Mesenchymal stem cell (in vitro differentiated cells and primary cell): ENCODE measurements at regions not wholly inside any gene's neighbourhood (a gene's known extent, or its start where the extent isn't known, plus 50 kb on each side); places are given as distances from the start of the nearest gene placed in this dataset. TPM values are rescaled to one million over a fixed set of nuclear protein-coding genes. Genes with fewer than 3 reads are reported as not detected.

Source experiments
- DNase-seq: peaks from one replicate; pipeline ENCODE4 v3.0.0-alpha.2; 2013
- H2AFZ ChIP-seq: one replicate; pipeline ENCODE4 v1.6.1; 2013; ENCODE audit warnings: low read depth, mild to moderate bottlenecking, control low read depth, inconsistent platforms, low read length, moderate library complexity
- H2AK5ac ChIP-seq: 2 replicates; pipeline ENCODE4 v1.6.1; 2013; ENCODE audit warnings: low read length, moderate library complexity, mild to moderate bottlenecking, inconsistent platforms; ENCODE audit not compliant: severe bottlenecking
- H2BK120ac ChIP-seq: one replicate; pipeline ENCODE4 v1.6.1; 2013; ENCODE audit warnings: low read depth, mild to moderate bottlenecking, inconsistent platforms, low read length, moderate library complexity
- H2BK12ac ChIP-seq, 2 experiments: one replicate each; pipeline ENCODE4 v1.6.1; 2013; ENCODE audit warnings: inconsistent platforms in 2 of 2, low read length in 2 of 2, mild to moderate bottlenecking in 2 of 2, moderate library complexity in 2 of 2, control low read depth in 1 of 2
- H2BK15ac ChIP-seq: one replicate; pipeline ENCODE4 v1.6.1; 2013; ENCODE audit warnings: mild to moderate bottlenecking, low read depth, inconsistent platforms; ENCODE audit not compliant: poor library complexity, severe bottlenecking
- H2BK5ac ChIP-seq: 2 replicates; pipeline ENCODE4 v1.6.1; 2013; ENCODE audit warnings: low read depth, mild to moderate bottlenecking, low read length, control low read depth, inconsistent platforms; ENCODE audit not compliant: poor library complexity, severe bottlenecking
- H3K14ac ChIP-seq, 2 experiments: one replicate each; pipeline ENCODE4 v1.6.1; 2013; ENCODE audit warnings: inconsistent platforms in 2 of 2, low read length in 2 of 2, control low read depth in 1 of 2, mild to moderate bottlenecking in 1 of 2, moderate library complexity in 1 of 2
- H3K18ac ChIP-seq, 2 experiments: one replicate each; pipeline ENCODE4 v1.6.1; 2013; ENCODE audit warnings: inconsistent platforms in 2 of 2, low read length in 2 of 2, control low read depth in 1 of 2, low read depth in 1 of 2, mild to moderate bottlenecking in 1 of 2
- H3K23ac ChIP-seq, 2 experiments: one replicate each; pipeline ENCODE4 v1.6.1; 2013; ENCODE audit warnings: inconsistent platforms in 2 of 2, low read length in 2 of 2, mild to moderate bottlenecking in 2 of 2, moderate library complexity in 2 of 2, control low read depth in 1 of 2
- H3K27ac ChIP-seq: 2 replicates; pipeline ENCODE4 v1.5.1; 2013; ENCODE audit warnings: mild to moderate bottlenecking, moderate library complexity, low read length, control low read depth, inconsistent platforms; ENCODE audit not compliant: poor library complexity, severe bottlenecking
- H3K27me3 ChIP-seq, 2 experiments: 2 replicates each; pipeline versions ENCODE4 v1.6.1 to v1.7.0; 2013; ENCODE audit warnings: low read length in 2 of 2, mild to moderate bottlenecking in 2 of 2, moderate library complexity in 2 of 2, control low read depth in 1 of 2, inconsistent platforms in 1 of 2; ENCODE audit not compliant: control insufficient read depth in 1 of 2, insufficient read depth in 1 of 2
- H3K36me3 ChIP-seq, 2 experiments: 2 replicates each; pipeline versions ENCODE4 v1.6.1 to v1.7.0; 2013; ENCODE audit warnings: low read length in 2 of 2, control low read depth in 1 of 2, inconsistent platforms in 1 of 2, low read depth in 1 of 2, mild to moderate bottlenecking in 1 of 2; ENCODE audit not compliant: insufficient read depth in 2 of 2, control insufficient read depth in 1 of 2
- H3K4ac ChIP-seq, 2 experiments: one replicate each; pipeline ENCODE4 v1.6.1; 2013; ENCODE audit warnings: inconsistent platforms in 2 of 2, low read length in 2 of 2, mild to moderate bottlenecking in 2 of 2, moderate library complexity in 2 of 2, control low read depth in 1 of 2, low read depth in 1 of 2
- H3K4me1 ChIP-seq: 2 replicates; pipeline ENCODE4 v1.6.1; 2013; ENCODE audit warnings: low read depth, low read length, control low read depth; ENCODE audit not compliant: control insufficient read depth, insufficient read depth
- H3K4me2 ChIP-seq: 2 replicates; pipeline ENCODE4 v1.6.1; 2013; ENCODE audit warnings: low read length, mild to moderate bottlenecking, inconsistent platforms; ENCODE audit not compliant: poor library complexity, severe bottlenecking
- H3K4me3 ChIP-seq, 2 experiments: 2 replicates each; pipeline versions ENCODE4 v1.5.1 to v1.7.0; 2013; ENCODE audit warnings: low read length in 2 of 2, mild to moderate bottlenecking in 2 of 2, control low read depth in 1 of 2, low read depth in 1 of 2; ENCODE audit not compliant: insufficient read depth in 1 of 2
- H3K79me1 ChIP-seq: replicated peaks from 2 replicates; pipeline ENCODE4 v1.6.1; 2013; ENCODE audit warnings: mild to moderate bottlenecking, control low read depth, low read length, inconsistent platforms; ENCODE audit not compliant: poor library complexity, severe bottlenecking
- H3K9ac ChIP-seq: 2 replicates; pipeline ENCODE4 v1.7.0; 2013; ENCODE audit warnings: mild to moderate bottlenecking, low read length, moderate library complexity
- H3K9me3 ChIP-seq: 2 replicates; pipeline ENCODE4 v1.7.0; 2013; ENCODE audit warnings: mild to moderate bottlenecking, low read length; ENCODE audit not compliant: control insufficient read depth
- H4K8ac ChIP-seq: one replicate; pipeline ENCODE4 v1.6.1; 2013; ENCODE audit warnings: inconsistent platforms, mild to moderate bottlenecking, low read length, moderate library complexity
- H4K91ac ChIP-seq: one replicate; pipeline ENCODE4 v1.6.1; 2013; ENCODE audit warnings: mild to moderate bottlenecking, low read length, inconsistent platforms
- WGBS: methylation state at CpG from one replicate; pipeline ENCODE4 v1.1.7; 2013; ENCODE audit warnings: mixed read lengths; 5-methylcytosine and 5-hydroxymethylcytosine counted together
- small RNA-seq: library from polyadenylated mRNA; stranded (forward); fragments of <200 nt; extraction: miRNeasy Mini kit (QIAGEN cat#:217004); gene quantifications from one replicate; pipeline ENCODE3, GENCODE V24; 2013; ENCODE audit warnings: low read depth

GRCh38 chr4:92253550-92253949 lies 50.2 kb upstream of the GRID2 start:
- no peaks in the 10 kb centered on the region for H3K4me1 ChIP-seq
- H3K4ac ChIP-seq, result no peak overlapping the region
- no peaks in the 10 kb centered on the region for H3K36me3 ChIP-seq
- H2BK5ac ChIP-seq, result no peak overlapping the region
- H2BK120ac ChIP-seq, result no peak overlapping the region
- no peak overlapping the region for H3K9ac ChIP-seq
- H3K79me1 ChIP-seq, result no peaks in the 10 kb centered on the region
- H2AK5ac ChIP-seq, result no peak overlapping the region
- no peak overlapping the region for H3K18ac ChIP-seq
- 86% methylated on average over 1 of the region's 1 CpG for WGBS
- H4K8ac ChIP-seq, result no peak overlapping the region
- no peak overlapping the region for H3K4me3 ChIP-seq
- no peak overlapping the region for H3K4me2 ChIP-seq
- H3K27ac ChIP-seq, result no peak overlapping the region
- H3K27me3 ChIP-seq, result no peaks in the 10 kb centered on the region
- no peak overlapping the region for H4K91ac ChIP-seq
- no peaks in the 10 kb centered on the region for H3K9me3 ChIP-seq
- no peak overlapping the region for H2BK12ac ChIP-seq
- H3K14ac ChIP-seq, result no peak overlapping the region
- H3K23ac ChIP-seq, result no peak overlapping the region
- no peak for DNase-seq
- no peak overlapping the region for H2AFZ ChIP-seq
- H2BK15ac ChIP-seq, result no peak overlapping the region

Small RNAs in the stretch of these regions (small RNA-seq; reads per million reads assigned to genes)
- gene KRT19P6, result not detected
